ENCODE measurements at regions not wholly inside any gene's neighbourhood (a gene's known extent, or its start where the extent isn't known, plus 50 kb on each side); places are given as distances from the start of the nearest gene placed in this dataset.

GRCh38 chr7:155962968-155963300 is 150.7 kb upstream of the SHH start:
- no peak for TF ChIP-seq CTCF (IDR thresholded peaks at IDR 0.05; ENCODE audit: poor library complexity)
- TF ChIP-seq EZH2 (IDR thresholded peaks at IDR 0.05; ENCODE audit: borderline replicate concordance) = no peak

All from hepatocyte (in vitro differentiated cells).